ENCODE measurements at regions not wholly inside any gene's neighbourhood (a gene's known extent, or its start where the extent isn't known, plus 50 kb on each side); places are given as distances from the start of the nearest gene placed in this dataset.
A peak's percentile ranks its signal among the peaks of the same experiment; 100 is the strongest.

GRCh38 chr3:46113608-46114007, 86.3 kb upstream of the XCR1 start:
- DNase-seq (ENCODE audit: low read depth in 3 of 3): no peak

GRCh38 chr3:46112984-46113383, 85.7 kb upstream of the XCR1 start:
- no peak for DNase-seq (ENCODE audit: low read depth in 3 of 3)

- no peak for DNase-seq (ENCODE audit: low read depth in 3 of 3)
Observed at GRCh38 chr3:46112296-46112695, 85.0 kb upstream of the XCR1 start.

- no peak for DNase-seq (ENCODE audit: low read depth in 3 of 3)
Observed at GRCh38 chr3:46110701-46111493, 83.6 kb upstream of the XCR1 start.

- no peak for DNase-seq (ENCODE audit: low read depth in 3 of 3)
Observed at GRCh38 chr3:46107682-46108081, 80.4 kb upstream of the XCR1 start.

- no peak for DNase-seq (ENCODE audit: low read depth in 3 of 3)
Observed at GRCh38 chr3:46105306-46105919, 78.1 kb upstream of the XCR1 start.

GRCh38 chr3:46104706-46105105, 77.4 kb upstream of the XCR1 start:
- no peak for DNase-seq (ENCODE audit: low read depth in 3 of 3)

- no peak for DNase-seq (ENCODE audit: low read depth in 3 of 3)
Observed at GRCh38 chr3:46102780-46103130, 75.5 kb upstream of the XCR1 start.

GRCh38 chr3:46102059-46102779, 74.9 kb upstream of the XCR1 start:
- DNase-seq (ENCODE audit: low read depth in 3 of 3): no peak

- no peak for DNase-seq (ENCODE audit: low read depth in 3 of 3)
Observed at GRCh38 chr3:46100812-46101211, 73.5 kb upstream of the XCR1 start.

- DNase-seq (ENCODE audit: low read depth in 3 of 3): no peak
Observed at GRCh38 chr3:46098319-46098761, 71.1 kb upstream of the XCR1 start.

GRCh38 chr3:46097691-46098241, 70.5 kb upstream of the XCR1 start:
- peak in 1 of 3 experiments; percentile 40 for DNase-seq (ENCODE audit: low read depth in 3 of 3)

- no peak for DNase-seq (ENCODE audit: low read depth in 3 of 3)
Observed at GRCh38 chr3:46096781-46097180, 69.5 kb upstream of the XCR1 start.

- DNase-seq (ENCODE audit: low read depth in 3 of 3): no peak
Observed at GRCh38 chr3:46096336-46096735, 69.1 kb upstream of the XCR1 start.

GRCh38 chr3:46095307-46095706, 68.0 kb upstream of the XCR1 start:
- no peak for DNase-seq (ENCODE audit: low read depth in 3 of 3)

GRCh38 chr3:46094506-46094905, 67.2 kb upstream of the XCR1 start:
- no peak for DNase-seq (ENCODE audit: low read depth in 3 of 3)

- DNase-seq (ENCODE audit: low read depth in 3 of 3): no peak
Observed at GRCh38 chr3:46093966-46094365, 66.7 kb upstream of the XCR1 start.

- no peak for DNase-seq (ENCODE audit: low read depth in 3 of 3)
Observed at GRCh38 chr3:46093327-46093942, 66.2 kb upstream of the XCR1 start.

GRCh38 chr3:46092702-46093080, 65.4 kb upstream of the XCR1 start:
- DNase-seq (ENCODE audit: low read depth in 3 of 3): no peak

GRCh38 chr3:46091741-46092701, 64.7 kb upstream of the XCR1 start:
- DNase-seq (ENCODE audit: low read depth in 3 of 3): no peak

GRCh38 chr3:46091046-46091445, 63.8 kb upstream of the XCR1 start:
- DNase-seq (ENCODE audit: low read depth in 3 of 3): no peak

Measured in stimulated activated CD4-positive, alpha-beta T cell treated with anti-CD3 and anti-CD28 coated beads, TNF-alpha, amount 100 ng/mL, for 24 hours (primary cell).